Fibroblast of upper back skin (primary cell): ENCODE measurements at regions not wholly inside any gene's neighbourhood (a gene's known extent, or its start where the extent isn't known, plus 50 kb on each side); places are given as distances from the start of the nearest gene placed in this dataset.
A peak's percentile ranks its signal among the peaks of the same experiment; 100 is the strongest.

ENCODE experiments used
- DNase-seq: peaks from one replicate; pipeline ENCODE4 v3.0.0-alpha.2; 2013

GRCh38 chr2:7225848-7226247 is 308.6 kb downstream of the RNF144A start:
- DNase-seq = no peak

- no peak for DNase-seq
These were observed 309.3 kb downstream of the RNF144A start for GRCh38 chr2:7226501-7226900.

DNA sequence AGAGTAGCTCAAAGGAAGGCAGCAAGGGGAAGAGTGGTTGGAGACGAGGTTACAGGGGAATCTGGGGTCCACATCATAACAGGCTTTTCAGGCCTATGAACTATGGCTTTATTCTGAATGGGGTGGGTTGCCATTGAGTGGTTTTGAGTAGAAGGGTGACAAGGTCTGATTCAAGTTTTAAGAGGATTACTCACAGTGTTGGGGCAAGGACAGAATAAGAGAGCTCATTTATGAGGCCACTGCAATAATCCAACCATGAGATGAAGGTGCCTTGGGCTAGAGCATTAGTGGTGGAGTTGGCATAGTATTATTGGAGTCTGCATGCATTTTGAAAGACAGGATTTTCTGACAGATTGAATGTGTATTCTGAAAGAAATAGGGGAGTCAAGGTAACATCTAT is 315.9 kb downstream of the RNF144A start:
- no peak for DNase-seq

GRCh38 chr2:7237466-7237865 is 320.3 kb downstream of the RNF144A start:
- no peak for DNase-seq

DNA sequence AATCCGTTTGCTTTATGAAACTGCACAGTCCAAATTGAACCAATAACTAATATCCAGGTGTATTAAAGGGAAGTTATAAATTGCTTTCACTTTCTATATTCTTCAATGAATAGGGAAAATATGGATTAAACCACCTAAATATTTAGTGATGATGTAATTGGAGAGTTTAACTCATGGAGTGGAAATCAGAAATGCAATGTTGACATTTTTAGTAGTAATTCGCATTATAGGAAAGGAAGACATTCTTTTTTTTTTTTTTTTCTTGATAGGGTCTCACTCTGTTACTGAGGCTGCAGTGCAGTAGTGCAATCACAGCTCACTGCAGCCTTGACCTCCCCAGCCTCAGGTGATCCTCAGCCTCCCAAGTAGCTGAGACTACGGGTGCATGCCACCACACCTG is 321.9 kb downstream of the RNF144A start:
- no peak for DNase-seq

GRCh38 chr2:7241041-7241745 is 324.0 kb downstream of the RNF144A start:
- no peak for DNase-seq

GRCh38 chr2:7242189-7242867 is 325.1 kb downstream of the RNF144A start:
- no peak for DNase-seq

DNA sequence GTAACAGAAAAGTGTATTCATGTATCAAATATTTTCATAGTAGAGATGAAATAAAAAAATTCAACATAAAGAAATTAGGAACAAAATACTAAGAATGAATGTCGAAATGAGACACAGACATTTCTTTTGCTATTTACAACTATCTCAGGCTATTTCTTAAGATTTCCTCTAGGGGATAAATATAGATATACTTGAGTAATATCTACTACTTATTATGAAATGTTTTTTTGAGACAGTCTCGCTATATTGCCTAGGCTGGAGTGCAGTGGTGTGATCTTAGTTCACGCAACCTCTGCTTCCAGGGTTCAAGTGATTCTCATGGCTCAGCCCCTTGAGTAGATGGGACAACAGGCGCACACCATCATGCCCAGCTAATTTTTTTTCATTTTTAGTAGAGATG is 326.1 kb downstream of the RNF144A start:
- no peak for DNase-seq

DNA sequence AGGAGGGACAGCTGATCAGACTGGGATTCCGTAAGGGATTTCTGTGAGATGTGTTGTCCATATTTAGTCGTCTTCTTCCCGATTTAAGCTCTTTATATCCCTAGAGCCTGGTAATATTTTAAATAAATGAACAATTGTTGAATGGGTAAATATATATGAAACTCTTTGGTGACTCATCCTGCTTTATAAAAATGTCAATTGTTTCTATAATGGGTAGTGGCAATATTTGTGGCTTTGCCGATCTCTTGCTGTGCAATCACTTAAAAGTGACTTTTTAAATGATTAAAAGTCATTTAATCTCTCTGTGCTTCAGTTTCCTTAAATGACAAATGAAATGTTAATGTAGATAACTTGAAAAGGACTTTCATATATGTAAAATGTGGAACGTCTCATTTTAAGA is 339.2 kb downstream of the RNF144A start:
- no peak for DNase-seq

DNA sequence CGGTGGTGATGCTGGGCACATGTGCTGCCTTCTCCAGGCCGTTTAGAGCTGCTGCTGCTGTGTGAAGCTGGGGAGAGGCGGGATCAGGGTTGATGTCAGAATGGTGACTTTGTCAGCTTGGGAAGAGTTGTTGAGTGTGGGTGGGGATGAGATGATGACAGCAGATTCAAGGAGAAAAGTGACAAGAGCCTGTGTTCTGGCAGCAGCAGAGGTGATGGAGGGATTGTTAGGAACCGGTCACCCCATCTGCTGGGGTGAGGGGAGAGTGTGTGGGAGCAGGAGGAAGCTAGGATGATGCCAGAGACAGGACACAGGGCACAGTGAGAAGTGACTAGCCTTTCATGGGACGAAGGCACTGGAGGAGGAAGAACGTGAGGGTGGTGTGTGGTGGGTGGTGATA is 345.5 kb downstream of the RNF144A start:
- no peak for DNase-seq

DNA sequence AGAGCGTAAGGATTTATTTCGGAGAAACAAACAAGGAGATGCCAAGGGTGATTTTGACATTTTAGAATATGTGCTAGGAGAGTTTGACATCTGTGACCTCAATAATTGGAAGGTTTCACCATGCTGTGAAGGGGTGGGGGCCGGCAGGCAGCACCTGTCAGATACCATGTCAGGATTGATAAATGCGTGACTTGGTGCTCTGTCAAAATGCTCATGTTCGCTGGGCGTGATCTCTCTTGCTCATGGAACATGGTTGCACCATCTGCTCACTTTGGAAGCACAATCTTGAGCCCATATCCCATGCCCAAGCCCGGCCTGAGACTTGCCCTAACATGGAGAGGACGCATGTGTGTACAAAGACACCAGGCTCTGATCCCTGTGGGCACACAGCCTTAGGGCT is 347.6 kb downstream of the RNF144A start:
- no peak for DNase-seq

DNA sequence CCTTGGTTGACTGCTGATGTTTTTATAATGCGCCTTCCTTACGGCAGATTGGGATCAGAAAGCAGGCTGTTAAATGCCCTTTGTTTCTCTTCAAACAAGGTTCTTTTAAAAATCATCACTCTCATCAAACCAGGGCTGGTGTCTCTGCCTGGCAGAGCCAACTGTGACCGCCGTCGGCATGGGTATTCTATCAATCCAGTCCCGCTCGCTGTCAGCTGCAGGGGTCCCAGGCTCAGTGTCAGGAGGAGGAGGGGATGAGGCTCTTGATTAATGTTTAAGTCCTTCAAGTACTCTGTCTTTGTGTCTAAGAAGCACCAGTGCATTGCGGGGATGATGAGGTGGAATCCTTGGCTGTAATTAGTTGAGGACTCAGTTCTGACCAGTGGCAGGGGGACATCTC is 348.1 kb downstream of the RNF144A start:
- DNase-seq = no peak

GRCh38 chr2:7269106-7269643 is 352.0 kb downstream of the RNF144A start:
- no peak for DNase-seq

GRCh38 chr2:7270011-7270431 is 352.8 kb downstream of the RNF144A start:
- no peak for DNase-seq

GRCh38 chr2:7272210-7272609 is 355.0 kb downstream of the RNF144A start:
- peak; percentile 88 for DNase-seq

GRCh38 chr2:7278984-7279383 is 361.8 kb downstream of the RNF144A start:
- DNase-seq = no peak

DNA sequence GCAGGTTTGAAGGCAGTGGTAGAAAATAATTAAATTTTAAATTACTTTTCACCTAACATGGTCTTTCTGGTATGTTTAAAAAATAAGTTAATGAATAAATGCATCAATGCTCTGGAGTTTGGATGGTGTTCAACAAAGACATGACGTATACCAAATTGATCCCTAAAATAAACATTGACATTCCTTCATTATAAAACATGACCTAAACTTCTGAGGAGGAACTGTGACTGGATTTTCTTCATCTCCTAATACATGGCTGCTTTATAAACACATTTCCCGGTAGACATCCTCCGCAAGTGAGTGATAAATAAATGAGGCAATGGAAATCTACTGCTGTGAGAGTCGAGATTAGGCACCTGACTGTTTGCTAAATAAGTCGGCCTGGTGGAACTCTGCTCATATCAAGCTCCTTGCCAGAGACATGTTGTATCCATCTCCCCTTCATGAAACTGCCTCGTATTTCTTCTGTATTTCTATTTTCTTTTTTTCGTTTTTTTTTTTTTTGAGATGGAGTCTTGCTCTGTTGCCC is 362.3 kb downstream of the RNF144A start:
- no peak for DNase-seq

GRCh38 chr2:7280790-7281189 is 363.6 kb downstream of the RNF144A start:
- no peak for DNase-seq

DNA sequence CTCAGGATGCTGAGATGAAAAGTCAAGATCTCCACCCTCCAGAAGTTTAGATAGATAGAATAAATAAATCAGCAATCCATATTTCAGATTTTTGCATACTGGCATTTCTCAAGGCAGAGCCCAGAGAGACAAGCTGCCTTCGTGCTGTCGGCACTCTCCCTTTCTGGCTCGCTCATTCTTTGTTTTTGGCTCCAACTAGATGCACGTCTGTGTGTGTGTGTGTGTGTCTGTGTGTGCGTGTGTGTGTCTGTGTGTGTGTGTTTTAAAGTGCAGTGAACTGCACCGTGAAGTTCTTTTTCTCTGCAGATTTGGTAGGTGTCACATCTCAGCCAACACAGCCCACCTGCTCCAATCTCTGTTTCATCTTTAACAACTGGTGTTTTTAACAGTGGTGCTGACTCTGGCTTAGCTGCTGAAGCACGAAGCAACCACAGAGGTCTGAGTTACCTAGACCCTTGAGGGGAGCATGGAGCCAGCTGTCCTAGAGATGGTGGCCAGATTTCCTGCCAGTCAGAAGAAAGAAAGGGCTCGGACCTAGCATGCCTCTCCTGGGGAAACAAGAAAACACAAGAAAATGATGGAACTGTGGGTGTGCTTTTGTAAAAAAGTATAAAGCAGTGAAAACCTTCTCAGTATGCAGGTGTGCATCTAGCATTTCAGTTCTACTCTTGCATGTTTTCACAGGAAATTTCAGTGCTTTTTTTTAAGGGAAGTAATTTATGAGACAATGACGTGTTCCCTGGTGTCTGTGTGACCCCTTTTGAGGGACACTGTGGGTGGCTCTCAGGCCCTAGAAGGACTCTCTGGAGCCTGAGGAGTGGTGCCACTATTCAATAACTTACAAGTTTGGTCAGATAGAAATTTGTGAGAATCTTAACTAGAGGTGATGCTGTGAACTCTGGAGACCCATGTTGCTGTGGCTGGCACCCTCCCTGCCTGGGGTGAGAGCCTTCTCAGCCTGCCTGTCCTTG is 364.3 kb downstream of the RNF144A start:
- no peak for DNase-seq

GRCh38 chr2:7286120-7286519 is 368.9 kb downstream of the RNF144A start:
- no peak for DNase-seq

- no peak for DNase-seq
These were observed 371.3 kb downstream of the RNF144A start for GRCh38 chr2:7288484-7288883.

DNA sequence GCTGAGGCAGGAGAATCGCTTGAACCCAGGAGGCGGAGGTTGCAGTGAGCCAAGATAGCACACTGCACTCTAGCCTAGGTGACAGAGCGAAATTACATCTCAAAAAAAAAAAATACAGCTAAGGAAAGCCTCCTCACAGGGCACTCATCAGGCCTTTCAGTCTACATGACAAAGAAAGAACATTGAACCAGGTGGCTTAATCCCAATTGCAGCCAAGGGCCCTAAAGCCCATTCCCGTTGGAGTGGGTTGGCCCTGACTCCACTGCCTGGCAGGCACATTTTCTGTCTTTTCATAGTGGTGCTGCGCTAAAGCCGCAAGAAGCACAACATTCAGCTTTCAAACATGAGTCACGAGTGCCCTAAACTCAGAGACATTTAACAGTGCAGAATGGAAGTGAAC is 372.5 kb downstream of the RNF144A start:
- no peak for DNase-seq

DNA sequence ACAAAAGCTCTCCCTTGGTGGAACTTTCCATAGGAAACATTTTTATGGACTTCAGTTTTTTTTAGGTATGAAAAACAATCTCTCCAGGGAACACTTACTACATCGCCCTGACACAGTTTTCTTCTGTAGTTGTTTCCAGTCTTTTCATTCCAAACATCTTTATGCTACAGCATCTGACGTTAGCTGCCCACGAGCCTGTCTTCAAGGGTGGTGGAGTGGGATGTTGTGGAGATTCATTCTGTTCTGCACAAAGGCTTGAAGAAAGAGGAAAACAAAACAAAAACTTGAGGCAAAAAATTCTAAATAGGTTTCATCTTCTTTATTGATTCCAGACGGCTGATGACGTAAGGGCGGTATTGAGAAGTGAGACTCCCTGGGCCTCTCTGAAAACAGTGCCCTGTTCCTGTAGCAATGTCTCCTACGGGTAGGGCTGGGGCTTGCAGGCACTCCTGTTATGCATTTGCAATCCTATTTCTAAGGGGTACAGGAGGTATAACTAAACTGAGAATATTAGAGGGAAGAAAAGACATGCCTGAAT is 375.0 kb downstream of the RNF144A start:
- DNase-seq = peak; percentile 45
